ENCODE measurements at regions not wholly inside any gene's neighbourhood (a gene's known extent, or its start where the extent isn't known, plus 50 kb on each side); places are given as distances from the start of the nearest gene placed in this dataset.

DNA sequence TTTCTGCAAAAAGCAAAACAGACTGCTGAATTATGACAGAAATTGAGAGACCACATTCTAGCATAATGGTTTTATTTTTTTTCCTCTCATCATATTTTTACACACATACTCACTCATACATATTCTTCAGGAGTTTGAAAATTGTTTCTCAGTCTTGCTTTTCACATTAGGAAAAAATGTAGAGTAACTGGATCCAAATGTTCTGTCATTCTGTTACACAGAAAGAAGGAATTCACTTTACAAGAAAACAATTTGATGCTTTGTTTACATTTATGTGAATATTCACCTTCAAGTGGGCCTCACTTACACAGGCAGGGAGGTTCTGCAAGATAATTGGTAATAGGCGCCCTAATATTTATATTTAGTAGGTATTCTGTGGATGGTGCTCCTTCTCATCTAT is 82.0 kb downstream of the ARL4A start:
- H3K27ac ChIP-seq (ENCODE audit: low read length), result no peak overlapping the region
- no peaks in the 10 kb centered on the region for H3K36me3 ChIP-seq (replicated peaks; ENCODE audit: insufficient read depth, low read length)
- no peaks in the 10 kb centered on the region for H3K4me1 ChIP-seq (ENCODE audit: low read length)
- H3F3A ChIP-seq (ENCODE audit: insufficient read depth, low read length), result no peaks in the 10 kb centered on the region
- H2AFZ ChIP-seq (ENCODE audit: low read length), result no peak overlapping the region
- H3K79me2 ChIP-seq (ENCODE audit: low read length), result no peaks in the 10 kb centered on the region
- no peaks in the 10 kb centered on the region for H3K27me3 ChIP-seq (replicated peaks; ENCODE audit: insufficient read depth, low read length)
- H3K4me3 ChIP-seq (ENCODE audit: low read length), result no peak overlapping the region
- H3K9me3 ChIP-seq (replicated peaks; ENCODE audit: insufficient read depth, low read length), result no peaks in the 10 kb centered on the region
- no peak overlapping the region for H3K9ac ChIP-seq (ENCODE audit: low read length)
- DNase-seq, result no peak
- H4K20me1 ChIP-seq (ENCODE audit: insufficient read depth, low read length), result no peaks in the 10 kb centered on the region
- TF ChIP-seq EZH2phosphoT487 (IDR thresholded peaks at IDR 0.05; ENCODE audit: low read length), result no peak
- TF ChIP-seq, protein P1, sequence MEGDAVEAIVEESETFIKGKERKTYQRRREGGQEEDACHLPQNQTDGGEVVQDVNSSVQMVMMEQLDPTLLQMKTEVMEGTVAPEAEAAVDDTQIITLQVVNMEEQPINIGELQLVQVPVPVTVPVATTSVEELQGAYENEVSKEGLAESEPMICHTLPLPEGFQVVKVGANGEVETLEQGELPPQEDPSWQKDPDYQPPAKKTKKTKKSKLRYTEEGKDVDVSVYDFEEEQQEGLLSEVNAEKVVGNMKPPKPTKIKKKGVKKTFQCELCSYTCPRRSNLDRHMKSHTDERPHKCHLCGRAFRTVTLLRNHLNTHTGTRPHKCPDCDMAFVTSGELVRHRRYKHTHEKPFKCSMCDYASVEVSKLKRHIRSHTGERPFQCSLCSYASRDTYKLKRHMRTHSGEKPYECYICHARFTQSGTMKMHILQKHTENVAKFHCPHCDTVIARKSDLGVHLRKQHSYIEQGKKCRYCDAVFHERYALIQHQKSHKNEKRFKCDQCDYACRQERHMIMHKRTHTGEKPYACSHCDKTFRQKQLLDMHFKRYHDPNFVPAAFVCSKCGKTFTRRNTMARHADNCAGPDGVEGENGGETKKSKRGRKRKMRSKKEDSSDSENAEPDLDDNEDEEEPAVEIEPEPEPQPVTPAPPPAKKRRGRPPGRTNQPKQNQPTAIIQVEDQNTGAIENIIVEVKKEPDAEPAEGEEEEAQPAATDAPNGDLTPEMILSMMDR (IDR thresholded peaks at IDR 0.05; ENCODE audit: low read length), result no peak
- no peak for TF ChIP-seq EZH2 (optimal IDR thresholded peaks at IDR 0.05; ENCODE audit: low read depth, low read length)
- H3K9me2 ChIP-seq (replicated peaks; ENCODE audit: insufficient read depth, low read length), result no peaks in the 10 kb centered on the region
- no peak overlapping the region for H3K4me2 ChIP-seq (ENCODE audit: low read depth, low read length)

- no peaks in the 10 kb centered on the region for H3K79me2 ChIP-seq (ENCODE audit: low read length)
- no peak for DNase-seq
- no peak overlapping the region for H3K27ac ChIP-seq (ENCODE audit: low read length)
- TF ChIP-seq, protein P1 (IDR thresholded peaks at IDR 0.05; ENCODE audit: low read length), result no peak
- TF ChIP-seq EZH2phosphoT487 (IDR thresholded peaks at IDR 0.05; ENCODE audit: low read length) (no peak), EZH2 (optimal IDR thresholded peaks at IDR 0.05; ENCODE audit: low read depth, low read length) (no peak)
- no peaks in the 10 kb centered on the region for H4K20me1 ChIP-seq (ENCODE audit: insufficient read depth, low read length)
- no peak overlapping the region for H3K9ac ChIP-seq (ENCODE audit: low read length)
- H3K9me3 ChIP-seq (replicated peaks; ENCODE audit: insufficient read depth, low read length), result no peaks in the 10 kb centered on the region
- no peaks in the 10 kb centered on the region for H3K36me3 ChIP-seq (replicated peaks; ENCODE audit: insufficient read depth, low read length)
- H3K4me3 ChIP-seq (ENCODE audit: low read length), result no peak overlapping the region
- H3K4me2 ChIP-seq (ENCODE audit: low read depth, low read length), result no peak overlapping the region
- H3K9me2 ChIP-seq (replicated peaks; ENCODE audit: insufficient read depth, low read length), result no peaks in the 10 kb centered on the region
- H2AFZ ChIP-seq (ENCODE audit: low read length), result no peak overlapping the region
- no peaks in the 10 kb centered on the region for H3K27me3 ChIP-seq (replicated peaks; ENCODE audit: insufficient read depth, low read length)
- no peaks in the 10 kb centered on the region for H3K4me1 ChIP-seq (ENCODE audit: low read length)
- H3F3A ChIP-seq (ENCODE audit: insufficient read depth, low read length), result no peaks in the 10 kb centered on the region
These were observed 83.0 kb downstream of the ARL4A start for GRCh38 chr7:12770227-12770975.

GRCh38 chr7:12771378-12771877 is 84.0 kb downstream of the ARL4A start:
- H3K9ac ChIP-seq (ENCODE audit: low read length), result no peak overlapping the region
- no peaks in the 10 kb centered on the region for H3K9me3 ChIP-seq (replicated peaks; ENCODE audit: insufficient read depth, low read length)
- no peak overlapping the region for H2AFZ ChIP-seq (ENCODE audit: low read length)
- H3K4me3 ChIP-seq (ENCODE audit: low read length), result no peak overlapping the region
- no peak for TF ChIP-seq EZH2 (optimal IDR thresholded peaks at IDR 0.05; ENCODE audit: low read depth, low read length)
- TF ChIP-seq, protein P1 (IDR thresholded peaks at IDR 0.05; ENCODE audit: low read length), result no peak
- no peak for TF ChIP-seq EZH2phosphoT487 (IDR thresholded peaks at IDR 0.05; ENCODE audit: low read length)
- no peak overlapping the region for H3K27ac ChIP-seq (ENCODE audit: low read length)
- no peak overlapping the region for H3K4me2 ChIP-seq (ENCODE audit: low read depth, low read length)
- no peaks in the 10 kb centered on the region for H4K20me1 ChIP-seq (ENCODE audit: insufficient read depth, low read length)
- H3K4me1 ChIP-seq (ENCODE audit: low read length), result no peaks in the 10 kb centered on the region
- H3F3A ChIP-seq (ENCODE audit: insufficient read depth, low read length), result no peaks in the 10 kb centered on the region
- no peaks in the 10 kb centered on the region for H3K36me3 ChIP-seq (replicated peaks; ENCODE audit: insufficient read depth, low read length)
- DNase-seq, result no peak
- H3K9me2 ChIP-seq (replicated peaks; ENCODE audit: insufficient read depth, low read length), result no peaks in the 10 kb centered on the region
- H3K27me3 ChIP-seq (replicated peaks; ENCODE audit: insufficient read depth, low read length), result no peaks in the 10 kb centered on the region
- no peaks in the 10 kb centered on the region for H3K79me2 ChIP-seq (ENCODE audit: low read length)
